ENCODE measurements at regions not wholly inside any gene's neighbourhood (a gene's known extent, or its start where the extent isn't known, plus 50 kb on each side); places are given as distances from the start of the nearest gene placed in this dataset.

- no peak for DNase-seq (ENCODE audit: low read depth)
These were observed 198.4 kb upstream of the NT5C1B start for GRCh38 chr2:18787726-18788125.

DNA sequence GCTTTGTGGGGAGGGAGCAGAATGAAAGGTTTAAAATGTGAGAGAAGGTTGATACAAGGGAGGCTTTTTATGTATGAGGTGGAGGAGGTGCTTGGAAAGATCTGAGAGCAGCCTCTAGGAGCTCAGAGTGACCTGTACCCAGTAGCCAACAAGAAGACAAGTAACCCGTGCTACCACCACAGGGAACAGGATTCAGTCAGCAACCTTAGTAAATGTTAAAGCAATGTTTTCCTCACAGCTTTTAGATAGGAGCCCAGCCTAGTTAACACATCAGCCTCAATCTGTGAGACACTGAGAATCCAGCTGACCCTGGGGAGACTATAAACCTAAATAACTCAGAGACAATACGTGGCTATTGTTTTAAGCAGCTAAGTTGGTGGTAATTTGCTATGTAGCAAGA is 194.9 kb upstream of the NT5C1B start:
- DNase-seq (ENCODE audit: low read depth) = no peak

- DNase-seq (ENCODE audit: low read depth) = no peak
These were observed 192.3 kb upstream of the NT5C1B start for GRCh38 chr2:18781541-18782280.

DNA sequence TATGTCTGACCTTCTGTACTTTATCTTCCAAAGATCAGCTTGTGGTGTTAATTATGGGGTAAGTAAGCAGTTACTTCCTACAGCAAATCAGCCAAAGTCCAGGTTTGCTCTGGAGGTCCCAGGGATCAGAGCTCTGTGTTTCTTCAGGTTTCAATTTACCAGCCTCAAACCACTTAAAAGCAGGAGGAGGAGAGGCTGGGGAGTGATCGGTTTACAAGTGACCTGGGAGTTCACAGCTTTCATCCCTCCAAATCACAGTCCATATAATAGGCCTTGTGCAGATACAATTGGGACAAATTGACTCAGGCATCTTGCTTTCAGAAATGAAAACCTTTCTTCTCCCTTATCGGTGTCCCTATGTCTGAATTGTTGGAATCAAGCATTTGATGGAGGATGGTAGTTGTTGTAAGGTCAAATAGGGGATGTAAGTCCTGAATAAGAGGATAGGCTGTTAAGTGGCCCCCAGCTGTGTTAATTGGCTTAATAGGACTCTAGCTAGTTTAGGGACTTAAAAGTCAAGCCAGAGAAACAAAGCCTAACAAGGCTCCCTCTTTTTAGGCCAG is 188.0 kb upstream of the NT5C1B start:
- DNase-seq (ENCODE audit: low read depth) = no peak

DNA sequence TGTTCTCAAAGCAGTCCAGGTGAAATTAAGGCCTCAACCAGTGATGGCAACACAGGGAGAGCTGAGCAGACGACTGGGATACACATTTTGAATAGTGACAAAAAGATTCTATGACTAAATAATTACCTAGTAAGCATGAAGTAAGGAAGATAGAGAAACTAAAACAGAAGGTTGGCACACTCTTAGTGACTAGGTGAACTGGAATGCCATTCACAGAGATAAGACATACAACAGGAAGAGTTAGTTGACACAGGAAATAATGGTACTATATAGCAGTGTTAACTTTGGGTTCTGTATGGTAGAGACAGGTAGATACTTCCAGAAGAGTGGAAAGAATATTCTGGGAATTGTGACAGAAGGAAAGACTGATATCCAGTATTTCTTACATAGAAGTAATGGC is 181.8 kb upstream of the NT5C1B start:
- no peak for DNase-seq (ENCODE audit: low read depth)

DNA sequence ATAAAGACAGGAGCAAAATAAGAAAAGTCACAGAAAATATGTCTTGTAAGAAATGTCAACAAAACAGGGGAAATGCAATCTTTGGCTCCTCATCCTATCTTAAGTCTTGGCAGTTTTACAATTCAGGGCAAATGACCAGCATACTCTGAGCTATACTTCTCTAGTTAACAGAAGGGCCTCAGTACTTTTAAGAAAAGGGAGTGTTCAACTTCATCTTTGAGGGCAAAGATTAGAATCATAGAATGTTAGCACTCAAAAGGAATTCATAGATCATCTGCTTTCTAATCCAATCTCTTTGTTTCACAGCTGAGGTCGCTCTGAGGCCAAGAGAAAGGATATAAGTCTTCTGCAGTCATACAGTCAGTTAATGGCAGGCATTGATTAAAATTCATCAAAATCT is 174.0 kb upstream of the NT5C1B start:
- DNase-seq (ENCODE audit: low read depth) = no peak

DNA sequence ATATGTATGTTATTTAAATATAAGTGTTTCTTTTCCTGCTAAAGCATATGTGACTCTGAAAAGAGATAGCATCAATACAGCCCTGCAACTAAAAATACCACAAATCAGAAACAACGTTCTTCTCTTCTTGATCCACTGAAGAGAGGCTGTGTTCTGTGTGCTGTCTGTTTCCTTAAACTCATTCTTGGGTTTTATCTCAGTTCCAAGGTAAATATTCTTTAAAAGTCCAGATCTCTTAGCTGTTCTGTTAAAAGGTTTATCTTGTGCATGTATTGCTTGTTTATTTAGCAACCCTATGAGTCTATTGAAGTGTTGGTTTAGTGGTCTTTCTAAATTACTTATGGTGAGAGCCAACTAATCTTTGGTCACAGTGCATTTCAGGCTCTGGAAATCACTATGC is 173.3 kb upstream of the NT5C1B start:
- DNase-seq (ENCODE audit: low read depth) = no peak

GRCh38 chr2:18754286-18754685 is 164.9 kb upstream of the NT5C1B start:
- DNase-seq (ENCODE audit: low read depth) = no peak

GRCh38 chr2:18753722-18754121 is 164.4 kb upstream of the NT5C1B start:
- no peak for DNase-seq (ENCODE audit: low read depth)

- DNase-seq (ENCODE audit: low read depth) = no peak
These were observed 163.5 kb upstream of the NT5C1B start for GRCh38 chr2:18752667-18753422.

- DNase-seq (ENCODE audit: low read depth) = no peak
These were observed 162.7 kb upstream of the NT5C1B start for GRCh38 chr2:18752022-18752493.

GRCh38 chr2:18750672-18751554 is 161.5 kb upstream of the NT5C1B start:
- DNase-seq (ENCODE audit: low read depth) = no peak

- peak; percentile 5 for DNase-seq (ENCODE audit: low read depth)
These were observed 160.7 kb upstream of the NT5C1B start for GRCh38 chr2:18749912-18750526.

DNA sequence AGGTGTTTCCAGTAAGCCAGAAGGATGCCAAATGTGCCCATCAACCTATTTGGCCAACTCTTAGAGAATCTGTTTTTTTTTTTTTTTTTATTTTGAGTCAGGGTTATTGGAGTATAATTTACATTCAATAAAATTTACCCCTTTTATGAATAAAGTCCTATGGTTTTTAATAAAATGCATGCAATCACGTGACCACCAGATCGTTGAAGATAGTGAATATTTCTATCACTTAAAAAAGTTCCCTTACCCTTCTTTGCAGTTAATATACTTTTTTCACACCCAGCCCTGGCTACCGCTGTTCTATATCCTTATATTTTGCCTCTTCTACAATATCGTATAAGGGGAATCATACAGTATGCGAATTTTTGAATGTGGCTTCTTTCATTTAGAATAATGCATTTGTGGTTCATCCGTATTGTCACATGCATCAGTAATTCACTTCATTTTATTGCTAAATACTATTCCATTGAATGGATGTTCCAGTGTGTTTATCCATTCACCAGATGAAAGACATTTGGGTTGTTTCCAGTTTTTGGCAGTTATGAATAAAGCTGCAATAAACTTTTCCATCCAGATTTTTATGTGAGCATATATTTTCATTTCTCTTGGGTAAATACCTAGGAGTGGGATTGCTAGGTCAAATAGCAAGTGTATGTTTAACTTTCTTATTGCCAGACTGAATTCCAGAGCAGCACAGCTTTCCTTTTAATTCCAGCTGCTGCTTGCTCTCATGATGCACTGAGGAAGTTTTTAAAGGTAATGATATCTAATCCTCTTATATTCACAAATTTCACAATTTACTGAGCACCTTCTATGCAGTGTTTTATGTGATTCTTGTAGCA is 156.3 kb upstream of the NT5C1B start:
- DNase-seq (ENCODE audit: low read depth) = no peak

DNA sequence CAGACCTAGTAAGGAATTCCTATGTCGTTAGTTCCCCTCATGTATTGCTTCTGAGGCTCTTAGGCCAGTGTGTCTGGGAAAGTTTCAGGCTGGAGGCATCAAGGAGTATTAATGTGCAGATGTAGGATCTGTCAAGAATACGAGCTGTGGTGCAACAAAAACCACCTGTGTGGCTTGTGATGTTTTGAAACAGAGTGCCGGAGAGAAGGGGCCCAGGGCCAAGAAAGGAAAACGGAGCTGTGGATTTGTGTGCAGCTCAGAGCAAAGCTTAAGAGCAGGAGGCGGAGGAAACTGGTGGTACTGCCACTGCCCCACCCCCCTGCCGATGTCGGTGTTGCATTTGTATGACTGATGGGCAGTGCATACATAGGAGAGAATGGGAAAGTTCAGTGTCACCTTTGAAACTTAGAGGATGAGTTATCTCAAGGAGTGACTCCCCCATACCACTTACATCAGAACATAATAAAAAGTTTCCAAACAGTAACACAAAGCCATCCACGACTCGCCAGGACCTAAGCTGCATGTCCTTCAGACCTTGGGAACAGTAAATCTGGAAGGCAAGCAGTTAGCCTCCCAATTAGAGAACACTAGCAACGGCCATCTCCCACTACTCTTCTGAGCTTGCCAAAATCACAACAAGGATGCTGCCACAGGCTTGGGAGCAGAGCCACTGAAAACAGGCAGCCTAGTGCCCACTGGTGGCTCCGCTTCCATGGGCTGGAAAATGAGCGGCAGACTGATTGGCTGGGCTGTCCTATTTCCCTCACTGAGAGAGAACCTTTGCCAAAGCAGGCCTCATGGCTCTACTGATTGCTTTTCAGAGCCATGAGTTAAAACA is 152.7 kb upstream of the NT5C1B start:
- DNase-seq (ENCODE audit: low read depth) = no peak

DNA sequence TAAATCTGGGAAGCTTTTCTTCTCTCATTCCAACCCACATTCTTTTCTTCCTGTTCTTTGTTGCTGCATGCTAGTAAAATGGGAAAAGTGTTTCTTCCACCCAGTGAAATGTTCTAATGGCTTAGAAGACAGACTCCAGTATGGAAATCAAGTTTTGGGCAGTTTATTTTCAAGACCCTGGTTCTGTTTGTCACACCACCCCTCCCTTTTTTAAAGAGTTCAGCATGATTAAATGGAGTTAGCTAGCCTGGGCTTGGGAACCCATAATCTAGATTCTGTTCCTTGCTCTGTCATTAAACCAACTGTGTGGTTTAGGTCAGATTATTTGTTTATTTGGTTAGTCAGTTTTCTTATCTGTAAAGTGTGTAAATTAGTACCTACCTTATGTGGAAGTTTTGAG is 151.8 kb upstream of the NT5C1B start:
- no peak for DNase-seq (ENCODE audit: low read depth)

DNA sequence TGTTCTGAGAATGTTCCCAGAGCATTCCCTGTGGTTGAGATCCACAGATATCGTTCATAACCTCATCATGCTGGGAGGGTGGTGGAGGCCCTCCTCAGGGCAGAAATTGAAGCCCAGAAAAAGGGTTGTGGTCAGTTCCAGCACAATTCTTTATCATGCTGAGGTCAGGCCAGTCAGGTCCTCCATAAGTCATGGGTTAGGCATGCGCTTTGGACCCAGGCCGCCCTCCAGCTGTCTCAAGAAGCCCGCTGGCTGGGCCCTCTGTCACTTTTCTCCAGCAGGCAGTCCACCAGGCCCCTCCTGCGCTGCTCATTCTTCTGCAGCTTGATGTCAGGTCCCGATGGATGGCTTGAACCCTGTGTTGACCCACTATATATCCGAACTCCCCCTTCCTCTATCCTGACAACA is 151.1 kb upstream of the NT5C1B start:
- no peak for DNase-seq (ENCODE audit: low read depth)

- DNase-seq (ENCODE audit: low read depth) = no peak
These were observed 142.3 kb upstream of the NT5C1B start for GRCh38 chr2:18731666-18732065.

DNA sequence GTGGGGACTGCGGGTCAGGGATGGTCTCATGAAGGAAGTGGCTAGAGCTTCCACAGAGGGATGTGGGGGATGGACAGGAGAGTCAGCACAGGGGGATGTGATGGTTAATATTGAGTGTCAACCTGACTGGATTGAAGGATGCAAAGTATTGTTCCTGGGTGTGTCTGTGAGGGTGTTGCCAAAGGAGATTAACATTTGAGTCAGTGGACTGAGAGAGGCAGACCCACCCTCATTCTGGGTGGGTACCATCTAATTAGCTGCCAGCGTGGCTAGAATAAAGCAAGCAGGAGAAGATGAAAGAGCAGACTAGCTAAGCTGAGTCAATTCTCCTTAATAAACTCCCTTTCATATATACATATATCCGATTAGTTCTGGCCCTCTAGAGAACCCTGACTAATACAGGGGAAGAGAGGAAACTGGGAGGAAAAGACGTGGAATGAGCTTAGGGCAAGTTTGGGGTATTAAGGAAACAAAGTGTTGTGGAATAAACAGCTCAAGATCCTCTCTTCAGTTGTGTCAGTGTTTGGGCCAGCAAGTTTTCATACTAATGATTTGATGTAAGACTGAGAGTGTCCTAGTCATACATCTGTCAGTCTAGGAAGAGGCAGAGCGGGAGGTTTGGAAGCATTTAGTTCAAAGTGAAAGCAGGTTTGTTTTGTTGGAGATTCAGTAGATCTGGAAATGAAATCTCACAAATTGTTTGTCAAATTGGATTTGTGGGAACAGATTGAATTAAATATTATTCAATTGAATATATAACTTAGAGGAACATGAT is 135.2 kb upstream of the NT5C1B start:
- DNase-seq (ENCODE audit: low read depth) = no peak

All from stimulated activated CD8-positive, alpha-beta memory T cell treated with anti-CD3 and anti-CD28 coated beads, Interleukin-7, amount 100 ng/mL, for 24 hours (primary cell).